T-helper 2 cell (primary cell): ENCODE measurements at regions not wholly inside any gene's neighbourhood (a gene's known extent, or its start where the extent isn't known, plus 50 kb on each side); places are given as distances from the start of the nearest gene placed in this dataset.

Experiments
- DNase-seq, 5 experiments: peaks; one replicate each; pipeline versions ENCODE4 v3.0.0 to v3.0.0-alpha.2; 2012 to 2022

DNA sequence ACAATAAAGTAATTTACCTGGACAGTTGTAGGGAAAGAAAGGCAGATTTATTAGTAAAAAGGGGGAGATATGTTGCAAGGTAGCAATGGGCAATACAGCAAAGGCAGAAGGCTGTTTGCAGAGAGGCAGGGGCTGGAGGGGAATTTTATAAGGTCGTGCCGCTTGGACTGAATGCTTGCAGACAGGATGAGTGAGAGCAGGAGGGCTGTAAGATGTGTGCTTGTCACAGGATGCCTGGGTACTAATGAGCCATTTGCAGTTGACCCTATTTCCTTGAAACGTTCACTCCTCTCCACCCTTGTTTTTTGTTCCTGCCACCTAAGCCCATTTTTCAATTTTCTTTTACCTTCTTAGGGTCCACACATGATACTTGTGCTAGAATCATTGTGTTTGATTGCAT lies 214.7 kb downstream of the TRAM1L1 start:
- DNase-seq = no peak

- DNase-seq = no peak
These were observed 219.3 kb downstream of the TRAM1L1 start for GRCh38 chr4:116866106-116866505.

DNA sequence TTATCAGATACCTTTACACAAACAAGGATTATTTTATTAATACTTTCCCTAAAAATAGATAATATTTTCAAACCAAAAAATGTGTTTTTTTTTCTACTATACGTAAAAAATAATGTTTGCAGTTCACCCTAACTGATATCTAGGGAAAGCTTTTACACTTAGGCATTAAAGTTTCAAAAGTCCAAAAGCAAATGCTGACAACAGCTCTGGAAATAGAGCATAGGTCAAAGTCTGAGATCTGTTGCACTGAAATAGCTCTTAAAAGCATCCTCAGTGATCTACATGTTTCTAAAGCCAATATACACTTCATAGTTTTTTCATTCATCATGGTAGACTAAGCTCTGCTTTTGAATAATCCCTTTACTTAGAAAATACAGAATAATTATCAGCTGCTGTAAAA lies 222.8 kb downstream of the TRAM1L1 start:
- DNase-seq = no peak

DNA sequence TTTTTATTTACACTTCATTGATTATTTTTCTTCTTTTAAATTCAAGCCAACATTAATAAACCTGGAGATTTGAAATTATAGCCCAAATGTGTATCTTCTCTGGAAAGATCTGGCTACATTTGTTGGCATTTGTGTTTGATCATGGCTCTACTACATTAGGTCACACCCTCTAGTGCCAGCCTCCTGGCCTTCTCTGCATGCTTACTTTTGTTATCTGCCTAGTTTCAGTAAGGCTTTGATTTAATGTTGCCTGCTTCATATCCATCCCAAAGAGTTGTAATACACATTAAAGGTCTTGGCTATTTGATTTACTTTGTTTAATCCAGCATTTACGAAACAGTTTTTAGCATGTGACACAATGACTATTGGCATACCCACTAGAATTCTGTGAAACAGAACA lies 224.5 kb downstream of the TRAM1L1 start:
- DNase-seq = no peak

GRCh38 chr4:116849620-116850019 lies 235.8 kb downstream of the TRAM1L1 start:
- no peak for DNase-seq

DNA sequence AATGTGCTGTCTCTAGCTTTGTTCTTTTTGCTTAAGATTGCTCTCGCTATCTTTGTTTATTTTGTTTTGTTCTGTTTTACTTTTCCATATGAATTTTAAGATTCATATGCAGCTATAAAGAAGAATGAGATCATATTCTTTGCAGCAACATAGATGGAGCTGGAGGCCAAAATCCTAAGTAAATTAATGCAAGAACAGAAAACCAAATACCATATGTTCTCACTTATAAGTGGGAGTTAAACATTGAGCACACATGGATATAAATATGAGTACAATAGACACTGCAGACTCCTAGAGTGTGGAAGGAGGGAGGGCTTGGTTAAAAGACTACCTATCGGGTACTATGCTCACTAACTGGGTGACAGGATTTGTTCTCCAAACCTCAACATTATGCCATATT lies 237.8 kb downstream of the TRAM1L1 start:
- no peak for DNase-seq

DNA sequence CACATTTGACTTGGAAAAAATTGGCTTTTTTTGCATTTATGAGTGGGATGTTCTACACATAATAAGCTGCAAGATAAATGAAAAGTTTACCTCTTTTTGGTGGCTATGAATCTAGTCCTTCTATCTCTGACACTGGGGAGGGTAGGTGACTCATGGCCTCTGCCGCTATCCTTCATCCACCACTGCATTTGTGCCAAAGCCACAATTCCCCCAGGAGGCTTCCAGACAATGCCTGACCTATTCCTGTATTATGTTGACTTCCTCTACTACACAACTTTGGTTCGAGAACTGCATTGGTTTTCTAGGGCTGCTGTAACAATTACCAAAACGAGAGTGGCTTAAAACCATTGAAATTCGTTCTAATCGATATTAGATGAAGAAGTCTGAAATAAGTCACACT lies 245.6 kb downstream of the TRAM1L1 start:
- DNase-seq = no peak

- no peak for DNase-seq
These were observed 246.8 kb downstream of the TRAM1L1 start for GRCh38 chr4:116838609-116839008.

- DNase-seq = no peak
These were observed 256.2 kb downstream of the TRAM1L1 start for GRCh38 chr4:116829187-116829586.

DNA sequence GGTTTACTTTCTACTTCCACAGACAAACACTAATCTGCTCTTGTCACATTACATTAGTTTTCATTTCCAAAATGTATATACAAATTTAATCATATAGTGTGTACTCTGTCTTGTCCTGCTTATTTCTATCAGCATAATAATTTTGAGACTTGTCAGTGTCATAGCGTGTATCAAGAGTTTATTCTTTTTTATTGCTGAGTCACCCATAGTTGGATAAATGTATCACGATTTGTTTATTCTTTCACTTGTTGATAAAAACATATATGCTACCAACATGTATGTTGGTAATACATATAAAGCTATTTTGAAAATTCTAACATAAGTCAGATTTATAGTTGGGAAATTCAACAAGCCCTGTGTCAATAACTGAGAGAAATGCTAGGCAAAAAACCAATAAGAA lies 261.2 kb downstream of the TRAM1L1 start:
- DNase-seq = no peak

DNA sequence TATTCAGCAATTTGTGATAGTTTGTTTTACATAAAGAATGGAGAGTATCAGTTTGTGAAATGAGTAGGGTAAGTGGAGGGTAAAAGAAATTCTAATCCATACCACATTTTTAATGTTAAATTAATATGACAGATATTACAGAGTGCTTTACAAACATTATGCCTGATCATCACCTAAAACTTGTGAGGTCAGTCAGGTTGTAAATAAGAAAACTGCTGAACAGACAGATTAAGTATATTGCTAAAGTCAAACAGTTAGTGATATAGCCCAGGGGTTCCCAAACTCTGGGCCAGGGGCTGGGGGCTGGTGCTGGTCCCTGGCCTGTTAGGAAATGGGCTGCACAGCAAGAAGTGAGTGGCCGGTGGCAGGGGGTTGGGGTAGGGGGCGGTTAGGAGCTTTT lies 273.6 kb downstream of the TRAM1L1 start:
- DNase-seq = no peak

DNA sequence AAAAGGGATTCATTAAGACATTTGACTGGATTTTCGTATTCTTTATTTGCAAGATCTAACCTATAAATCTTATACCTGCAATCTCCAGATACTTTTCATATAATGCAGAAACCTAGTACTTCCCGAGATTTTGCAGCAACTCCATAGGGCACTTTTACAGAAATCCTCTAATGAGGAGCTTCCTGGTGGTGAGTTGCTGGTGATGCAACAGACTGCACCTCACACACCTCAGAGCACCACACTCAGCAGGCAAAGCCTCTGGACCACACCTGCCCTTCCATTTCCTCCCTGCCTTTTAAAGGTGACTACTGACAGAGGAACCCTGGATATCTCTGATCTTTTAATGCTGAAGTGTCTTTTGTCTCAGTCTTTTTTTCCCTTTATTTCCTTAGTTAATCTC lies 289.4 kb downstream of the TRAM1L1 start:
- DNase-seq = no peak

DNA sequence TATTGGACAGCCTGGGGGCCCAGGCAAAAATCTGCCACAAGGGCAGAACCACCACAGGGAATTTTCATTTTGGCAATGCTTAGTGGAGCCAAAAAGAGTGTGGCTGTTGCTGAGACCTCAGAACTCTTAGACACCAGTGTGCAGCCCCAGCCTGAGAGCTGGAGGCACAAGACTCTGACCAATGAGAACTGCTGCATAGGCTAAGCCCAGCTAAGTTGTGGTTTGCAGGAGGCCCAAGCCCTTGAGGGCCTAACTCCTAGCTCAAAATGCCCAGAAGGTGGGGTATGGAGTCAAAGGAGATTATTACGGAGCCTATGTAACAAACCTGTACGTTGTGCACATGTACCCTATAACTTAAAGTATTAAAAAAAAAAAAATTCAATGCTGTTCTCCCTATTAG lies 296.7 kb downstream of the TRAM1L1 start:
- DNase-seq = no peak

DNA sequence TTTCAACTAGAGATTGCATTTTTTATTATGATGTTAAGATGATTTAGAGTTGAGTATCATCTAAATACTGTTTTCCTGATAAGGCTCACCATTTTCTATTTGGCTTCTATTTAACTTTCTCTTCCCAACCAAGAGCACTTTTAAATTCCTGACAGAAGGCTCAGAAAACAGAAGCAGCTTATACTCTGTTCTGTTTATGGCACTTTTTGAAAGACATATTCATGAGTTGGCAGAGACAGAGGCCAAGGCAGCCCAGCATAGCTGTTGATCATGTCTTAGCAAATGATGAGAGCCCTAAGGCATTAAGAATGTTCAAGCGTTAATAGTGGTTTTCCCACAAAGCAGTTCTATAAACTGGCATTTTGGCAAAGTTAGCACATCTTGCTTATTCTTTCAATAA lies 330.3 kb downstream of the TRAM1L1 start:
- no peak for DNase-seq

- DNase-seq = no peak
These were observed 333.3 kb downstream of the TRAM1L1 start for GRCh38 chr4:116752027-116752426.

DNA sequence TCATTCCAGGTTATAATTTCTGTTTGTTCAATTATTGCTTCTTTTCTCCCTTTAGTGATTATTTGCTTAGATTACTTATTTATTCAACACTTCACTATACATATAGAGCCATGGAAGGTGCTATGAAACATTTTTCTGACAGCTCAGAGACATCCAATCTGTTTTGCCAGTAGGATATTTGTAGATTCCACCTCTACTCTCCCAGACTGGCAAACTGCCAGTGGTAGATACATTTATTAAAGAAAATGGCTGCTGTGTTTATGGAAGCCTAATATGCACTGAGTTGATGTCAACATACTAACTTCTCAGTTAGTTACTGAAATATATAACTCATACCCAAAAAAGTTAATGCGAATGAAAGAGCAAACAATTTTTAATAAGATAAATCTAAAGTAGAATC lies 348.6 kb downstream of the TRAM1L1 start:
- DNase-seq = no peak

GRCh38 chr4:116734178-116734577 lies 351.2 kb downstream of the TRAM1L1 start:
- no peak for DNase-seq

DNA sequence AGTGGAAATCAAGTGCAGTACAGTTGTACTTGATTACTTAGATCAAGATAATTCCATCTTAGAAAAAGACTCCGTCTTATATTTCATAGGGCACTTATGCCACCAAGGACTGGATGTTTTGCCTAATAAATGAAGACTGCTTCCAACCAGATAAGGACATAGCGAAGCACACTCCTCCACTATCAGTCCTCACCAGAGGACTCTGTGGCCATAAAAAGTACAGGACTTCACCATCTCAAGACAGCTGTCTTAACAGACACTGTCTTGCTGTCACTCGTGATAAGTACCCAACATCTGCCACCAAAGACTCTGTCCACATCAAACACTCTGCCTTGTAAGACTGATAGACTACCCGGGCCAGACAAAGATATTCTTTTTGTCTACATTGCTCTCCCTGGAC lies 352.0 kb downstream of the TRAM1L1 start:
- DNase-seq = no peak

- no peak for DNase-seq
These were observed 358.9 kb downstream of the TRAM1L1 start for GRCh38 chr4:116726523-116726922.

GRCh38 chr4:116724249-116724648 lies 361.1 kb downstream of the TRAM1L1 start:
- DNase-seq = peak in 1 of 5 experiments; percentile 29

- no peak for DNase-seq
These were observed 379.9 kb downstream of the TRAM1L1 start for GRCh38 chr4:116705466-116705865.

GRCh38 chr4:116702949-116703348 lies 382.4 kb downstream of the TRAM1L1 start:
- no peak for DNase-seq

DNA sequence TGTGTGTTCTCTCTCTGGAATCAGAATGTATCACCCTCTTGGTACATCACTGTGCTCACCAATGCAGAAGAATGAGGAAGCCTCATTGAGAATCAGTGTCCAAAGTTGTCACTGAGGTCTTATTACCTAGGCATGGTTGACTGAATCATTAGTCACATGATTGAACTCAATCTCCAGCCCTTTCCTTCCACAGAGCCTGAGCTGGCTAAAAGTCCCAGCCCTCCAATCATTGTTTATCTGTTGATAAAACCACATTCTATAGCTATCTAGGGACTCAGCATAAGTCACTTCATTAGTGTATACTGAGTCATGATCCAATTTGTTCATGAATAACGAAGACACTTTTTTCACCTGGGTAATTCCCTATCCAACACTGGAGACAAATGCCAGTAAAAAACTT lies 396.8 kb downstream of the TRAM1L1 start:
- DNase-seq = no peak

GRCh38 chr4:116668190-116668589 lies 417.2 kb downstream of the TRAM1L1 start:
- no peak for DNase-seq

GRCh38 chr4:116665716-116666115 lies 419.7 kb downstream of the TRAM1L1 start:
- DNase-seq = no peak

GRCh38 chr4:116664198-116664597 lies 421.2 kb downstream of the TRAM1L1 start:
- no peak for DNase-seq
